Cardiac muscle cell (in vitro differentiated cells and primary cell): ENCODE measurements at regions not wholly inside any gene's neighbourhood (a gene's known extent, or its start where the extent isn't known, plus 50 kb on each side); places are given as distances from the start of the nearest gene placed in this dataset.

Experiments used
- DNase-seq, 2 donors: peaks; one replicate each; pipeline versions ENCODE4 v3.0.0 to v3.0.0-alpha.2; 2010 to 2017; ENCODE audit warnings: low read depth in 1 of 2, low spot score in 1 of 2
- H3K27ac ChIP-seq: fragments of 200-600 bp; sonication (generic); 2 replicates; pipeline ENCODE4 v1.5.1; 2016
- H3K27me3 ChIP-seq: fragments of 200-600 bp; sonication (generic); 2 replicates; pipeline ENCODE4 v1.6.0; 2016; ENCODE audit warnings: control low read depth
- H3K36me3 ChIP-seq: fragments of 200-600 bp; sonication (generic); 2 replicates; pipeline ENCODE4 v1.5.1; 2016; ENCODE audit warnings: control low read depth
- H3K4me1 ChIP-seq: fragments of 200-600 bp; sonication (generic); 2 replicates; pipeline ENCODE4 v1.8.1; 2017; ENCODE audit warnings: low read depth, mild to moderate bottlenecking, mixed run types
- H3K4me3 ChIP-seq: fragments of 200-600 bp; sonication (generic); 2 replicates; pipeline ENCODE4 v1.5.1; 2016; ENCODE audit warnings: mild to moderate bottlenecking
- H3K9me3 ChIP-seq: fragments of 200-600 bp; sonication (generic); 2 replicates; pipeline ENCODE4 v1.5.1; 2017; ENCODE audit warnings: low read depth, mild to moderate bottlenecking, control low read depth
- CTCF ChIP-seq: IDR thresholded peaks from 2 replicates; pipeline ENCODE4 v1.5.1; 2012; ENCODE audit warnings: low read depth, mild to moderate bottlenecking, low read length

GRCh38 chr17:12407495-12408252 is 258.0 kb upstream of the MYOCD start:
- DNase-seq = no peak
- TF ChIP-seq CTCF = no peak
- peaks cover 24% of the 10 kb centered on the region for H3K4me1 ChIP-seq
- H3K27me3 ChIP-seq = no peaks in the 10 kb centered on the region
- no peaks in the 10 kb centered on the region for H3K9me3 ChIP-seq
- H3K36me3 ChIP-seq = no peaks in the 10 kb centered on the region
- peak overlapping the region; percentile 86 for H3K27ac ChIP-seq
- H3K4me3 ChIP-seq = no peak overlapping the region

GRCh38 chr17:12409082-12409481 is 256.6 kb upstream of the MYOCD start:
- H3K27ac ChIP-seq = peak overlapping the region; percentile 44
- no peaks in the 10 kb centered on the region for H3K9me3 ChIP-seq
- H3K27me3 ChIP-seq = no peaks in the 10 kb centered on the region
- no peak overlapping the region for H3K4me3 ChIP-seq
- TF ChIP-seq CTCF = no peak
- peak in 1 of 2 donors; percentile 18 for DNase-seq
- peaks cover 24% of the 10 kb centered on the region for H3K4me1 ChIP-seq
- H3K36me3 ChIP-seq = no peaks in the 10 kb centered on the region

GRCh38 chr17:12410717-12411116 is 255.0 kb upstream of the MYOCD start:
- Histone ChIP-seq H3K27me3 (no peaks in the 10 kb centered on the region), H3K4me3 (no peak overlapping the region), H3K9me3 (no peaks in the 10 kb centered on the region), H3K27ac (no peak overlapping the region), H3K4me1 (peaks cover 24% of the 10 kb centered on the region), H3K36me3 (no peaks in the 10 kb centered on the region)
- no peak for DNase-seq
- TF ChIP-seq CTCF = no peak

GRCh38 chr17:12415031-12415430 is 250.7 kb upstream of the MYOCD start:
- TF ChIP-seq CTCF = no peak
- no peaks in the 10 kb centered on the region for H3K36me3 ChIP-seq
- no peak overlapping the region for H3K4me3 ChIP-seq
- peaks cover 9% of the 10 kb centered on the region for H3K4me1 ChIP-seq
- no peak overlapping the region for H3K27ac ChIP-seq
- no peak for DNase-seq
- no peaks in the 10 kb centered on the region for H3K9me3 ChIP-seq
- no peaks in the 10 kb centered on the region for H3K27me3 ChIP-seq

GRCh38 chr17:12421077-12421476 is 244.6 kb upstream of the MYOCD start:
- H3K4me3 ChIP-seq = no peak overlapping the region
- no peak for DNase-seq
- H3K4me1 ChIP-seq = peaks cover 9% of the 10 kb centered on the region
- H3K36me3 ChIP-seq = no peaks in the 10 kb centered on the region
- H3K9me3 ChIP-seq = no peaks in the 10 kb centered on the region
- no peak for TF ChIP-seq CTCF
- H3K27me3 ChIP-seq = no peaks in the 10 kb centered on the region
- H3K27ac ChIP-seq = peak overlapping the region; percentile 0
